ENCODE measurements at regions not wholly inside any gene's neighbourhood (a gene's known extent, or its start where the extent isn't known, plus 50 kb on each side); places are given as distances from the start of the nearest gene placed in this dataset.

GRCh38 chr5:87945286-87945650, 323.4 kb downstream of the TMEM161B start:
- no peak for DNase-seq
- H3K9me3 Mint-ChIP-seq: peaks cover 0 to 4% of the 10 kb centered on the region in 2 donors
- H3K4me3 Mint-ChIP-seq: no peak overlapping the region
- H3K27me3 Mint-ChIP-seq: no peaks in the 10 kb centered on the region
- H3K4me1 Mint-ChIP-seq: no peaks in the 10 kb centered on the region
- H3K27ac Mint-ChIP-seq: no peak overlapping the region
- no peak for ATAC-seq

GRCh38 chr5:87944553-87945285, 323.9 kb downstream of the TMEM161B start:
- ATAC-seq: no peak
- Mint-ChIP-seq H3K27me3 (no peaks in the 10 kb centered on the region), H3K9me3 (peaks cover 0 to 4% of the 10 kb centered on the region in 2 donors), H3K4me3 (no peak overlapping the region), H3K27ac (no peak overlapping the region), H3K4me1 (no peaks in the 10 kb centered on the region)
- no peak for DNase-seq

- ATAC-seq (no peak), DNase-seq (no peak)
- no peak overlapping the region for H3K4me3 Mint-ChIP-seq
- no peaks in the 10 kb centered on the region for H3K4me1 Mint-ChIP-seq
- H3K9me3 Mint-ChIP-seq: peaks cover 0 to 4% of the 10 kb centered on the region in 2 donors
- no peaks in the 10 kb centered on the region for H3K27me3 Mint-ChIP-seq
- H3K27ac Mint-ChIP-seq: no peak overlapping the region
Observed at GRCh38 chr5:87940775-87941174, 327.9 kb downstream of the TMEM161B start.

- ATAC-seq (no peak), DNase-seq (no peak)
- H3K4me3 Mint-ChIP-seq: no peak overlapping the region
- H3K27me3 Mint-ChIP-seq: no peaks in the 10 kb centered on the region
- peaks cover 0 to 4% of the 10 kb centered on the region in 2 donors for H3K9me3 Mint-ChIP-seq
- H3K27ac Mint-ChIP-seq: no peak overlapping the region
- H3K4me1 Mint-ChIP-seq: no peaks in the 10 kb centered on the region
Observed at GRCh38 chr5:87936667-87937066, 332.0 kb downstream of the TMEM161B start.

- no peaks in the 10 kb centered on the region for H3K27me3 Mint-ChIP-seq
- ATAC-seq: no peak
- H3K27ac Mint-ChIP-seq: no peak overlapping the region
- H3K9me3 Mint-ChIP-seq: peaks cover 4 to 9% of the 10 kb centered on the region in 2 donors
- DNase-seq: no peak
- H3K4me3 Mint-ChIP-seq: no peak overlapping the region
- H3K4me1 Mint-ChIP-seq: no peaks in the 10 kb centered on the region
Observed at GRCh38 chr5:87924436-87924835, 344.2 kb downstream of the TMEM161B start.

- no peak overlapping the region for H3K4me3 Mint-ChIP-seq
- H3K27me3 Mint-ChIP-seq: no peaks in the 10 kb centered on the region
- no peaks in the 10 kb centered on the region for H3K4me1 Mint-ChIP-seq
- no peak for DNase-seq
- peaks cover 2 to 21% of the 10 kb centered on the region in 2 donors for H3K9me3 Mint-ChIP-seq
- peak overlapping the region in 1 of 2 donors; percentile 59 for H3K27ac Mint-ChIP-seq
- no peak for ATAC-seq
Observed at GRCh38 chr5:87916320-87916719, 352.3 kb downstream of the TMEM161B start.

- Mint-ChIP-seq H3K4me3 (no peak overlapping the region), H3K27ac (no peak overlapping the region), H3K9me3 (peaks cover 4 to 12% of the 10 kb centered on the region in 2 donors), H3K4me1 (no peaks in the 10 kb centered on the region), H3K27me3 (no peaks in the 10 kb centered on the region)
- ATAC-seq (no peak), DNase-seq (no peak)
Observed at GRCh38 chr5:87912419-87912818, 356.2 kb downstream of the TMEM161B start.

GRCh38 chr5:87909382-87909781, 359.3 kb downstream of the TMEM161B start:
- no peaks in the 10 kb centered on the region for H3K27me3 Mint-ChIP-seq
- H3K4me3 Mint-ChIP-seq: no peak overlapping the region
- H3K27ac Mint-ChIP-seq: no peak overlapping the region
- H3K9me3 Mint-ChIP-seq: peaks cover 4 to 12% of the 10 kb centered on the region in 2 donors
- ATAC-seq: no peak
- no peaks in the 10 kb centered on the region for H3K4me1 Mint-ChIP-seq
- DNase-seq: no peak

GRCh38 chr5:87906962-87907361, 361.7 kb downstream of the TMEM161B start:
- no peaks in the 10 kb centered on the region for H3K4me1 Mint-ChIP-seq
- H3K9me3 Mint-ChIP-seq: peaks cover 0 to 4% of the 10 kb centered on the region in 2 donors
- H3K27ac Mint-ChIP-seq: no peak overlapping the region
- ATAC-seq: no peak
- no peak overlapping the region for H3K4me3 Mint-ChIP-seq
- no peaks in the 10 kb centered on the region for H3K27me3 Mint-ChIP-seq
- DNase-seq: no peak

- H3K9me3 Mint-ChIP-seq: no peaks in the 10 kb centered on the region
- no peak for DNase-seq
- H3K27me3 Mint-ChIP-seq: no peaks in the 10 kb centered on the region
- ATAC-seq: no peak
- H3K4me3 Mint-ChIP-seq: no peak overlapping the region
- no peaks in the 10 kb centered on the region for H3K4me1 Mint-ChIP-seq
- no peak overlapping the region for H3K27ac Mint-ChIP-seq
Observed at GRCh38 chr5:87900419-87900818, 368.2 kb downstream of the TMEM161B start.

- ATAC-seq: no peak
- DNase-seq: no peak
- Mint-ChIP-seq H3K9me3 (no peaks in the 10 kb centered on the region), H3K4me3 (no peak overlapping the region), H3K27me3 (no peaks in the 10 kb centered on the region), H3K27ac (no peak overlapping the region), H3K4me1 (no peaks in the 10 kb centered on the region)
Observed at GRCh38 chr5:87899721-87900131, 368.9 kb downstream of the TMEM161B start.

GRCh38 chr5:87899208-87899661, 369.4 kb downstream of the TMEM161B start:
- H3K4me1 Mint-ChIP-seq: no peaks in the 10 kb centered on the region
- H3K27ac Mint-ChIP-seq: no peak overlapping the region
- no peaks in the 10 kb centered on the region for H3K9me3 Mint-ChIP-seq
- DNase-seq (no peak), ATAC-seq (no peak)
- H3K27me3 Mint-ChIP-seq: no peaks in the 10 kb centered on the region
- no peak overlapping the region for H3K4me3 Mint-ChIP-seq

- no peaks in the 10 kb centered on the region for H3K9me3 Mint-ChIP-seq
- DNase-seq (no peak), ATAC-seq (no peak)
- no peak overlapping the region for H3K4me3 Mint-ChIP-seq
- H3K4me1 Mint-ChIP-seq: no peaks in the 10 kb centered on the region
- H3K27ac Mint-ChIP-seq: no peak overlapping the region
- H3K27me3 Mint-ChIP-seq: no peaks in the 10 kb centered on the region
Observed at GRCh38 chr5:87898574-87898973, 370.1 kb downstream of the TMEM161B start.

GRCh38 chr5:87888139-87888538, 380.5 kb downstream of the TMEM161B start:
- Mint-ChIP-seq H3K9me3 (no peaks in the 10 kb centered on the region), H3K4me1 (no peaks in the 10 kb centered on the region), H3K27ac (no peak overlapping the region), H3K27me3 (no peaks in the 10 kb centered on the region), H3K4me3 (no peak overlapping the region)
- no peak for ATAC-seq
- no peak for DNase-seq

- Mint-ChIP-seq H3K27ac (no peak overlapping the region), H3K4me3 (no peak overlapping the region), H3K9me3 (no peaks in the 10 kb centered on the region), H3K4me1 (no peaks in the 10 kb centered on the region), H3K27me3 (no peaks in the 10 kb centered on the region)
- DNase-seq (no peak), ATAC-seq (no peak)
Observed at GRCh38 chr5:87887247-87887646, 381.4 kb downstream of the TMEM161B start.

- Mint-ChIP-seq H3K4me3 (no peak overlapping the region), H3K27ac (no peak overlapping the region), H3K4me1 (no peaks in the 10 kb centered on the region), H3K9me3 (peaks cover 0 to 5% of the 10 kb centered on the region in 2 donors), H3K27me3 (no peaks in the 10 kb centered on the region)
- no peak for ATAC-seq
- no peak for DNase-seq
Observed at GRCh38 chr5:87886164-87886563, 382.5 kb downstream of the TMEM161B start.

GRCh38 chr5:87885758-87886157, 382.9 kb downstream of the TMEM161B start:
- Mint-ChIP-seq H3K27me3 (no peaks in the 10 kb centered on the region), H3K4me3 (no peak overlapping the region), H3K4me1 (no peaks in the 10 kb centered on the region), H3K9me3 (peaks cover 0 to 6% of the 10 kb centered on the region in 2 donors), H3K27ac (no peak overlapping the region)
- no peak for DNase-seq
- ATAC-seq: no peak
